Hematopoietic multipotent progenitor cell treated with erythropoietin and hydrocortisone succinate and interleukin-3 and kit ligand, for 4 days (in vitro differentiated cells): ENCODE measurements at regions not wholly inside any gene's neighbourhood (a gene's known extent, or its start where the extent isn't known, plus 50 kb on each side); places are given as distances from the start of the nearest gene placed in this dataset.
"Not testable (repeated sequence)": the region's sequence is repeated elsewhere in the genome, so short reads cannot be mapped to it uniquely, and the experiment has no call there.

Source experiments
- DNase-seq: peaks from one replicate; pipeline ENCODE4 v3.0.0-alpha.2; 2015

DNA sequence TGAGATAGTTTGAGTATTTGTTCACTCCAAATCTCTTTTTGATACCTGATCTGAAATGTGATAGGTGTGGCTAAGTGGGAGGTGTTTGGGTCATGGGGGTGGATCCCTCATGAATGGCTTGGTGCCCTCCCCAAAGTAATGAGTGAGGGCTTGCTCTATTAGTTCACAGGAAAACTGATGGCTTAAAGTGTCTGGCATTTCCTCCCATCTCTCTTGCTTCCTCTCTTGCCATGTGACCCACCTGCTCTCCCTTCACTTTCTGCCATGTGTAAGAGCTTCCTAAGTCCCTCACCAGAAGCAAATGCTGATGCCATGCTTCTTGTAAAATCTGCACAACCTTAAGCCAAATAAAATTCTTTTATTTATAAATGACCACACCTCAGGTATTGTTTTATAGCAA is 61.1 kb downstream of the MAD2L1 start:
- DNase-seq: no peak

- no peak for DNase-seq
Measured at GRCh38 chr4:120005076-120005475, 61.6 kb downstream of the MAD2L1 start.

DNA sequence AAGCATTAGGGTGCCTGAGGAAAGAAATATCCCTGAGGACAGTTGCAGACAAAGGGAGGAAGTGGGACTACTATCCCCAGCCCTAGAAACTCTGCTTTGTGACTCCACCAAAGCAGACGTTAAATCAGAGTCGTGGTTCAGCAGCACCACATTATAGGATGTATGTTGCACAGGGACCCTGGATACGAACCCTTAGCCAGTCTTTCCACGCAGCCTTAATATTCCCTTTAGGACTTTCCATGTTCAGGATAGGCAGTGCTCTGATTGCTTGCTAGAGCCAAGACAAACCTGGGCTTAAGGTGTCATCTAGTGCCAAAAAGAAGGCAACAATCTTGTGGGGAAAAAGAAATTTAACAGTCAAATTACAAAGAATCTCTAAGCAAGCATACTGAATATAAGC is 62.6 kb downstream of the MAD2L1 start:
- DNase-seq: no peak

DNA sequence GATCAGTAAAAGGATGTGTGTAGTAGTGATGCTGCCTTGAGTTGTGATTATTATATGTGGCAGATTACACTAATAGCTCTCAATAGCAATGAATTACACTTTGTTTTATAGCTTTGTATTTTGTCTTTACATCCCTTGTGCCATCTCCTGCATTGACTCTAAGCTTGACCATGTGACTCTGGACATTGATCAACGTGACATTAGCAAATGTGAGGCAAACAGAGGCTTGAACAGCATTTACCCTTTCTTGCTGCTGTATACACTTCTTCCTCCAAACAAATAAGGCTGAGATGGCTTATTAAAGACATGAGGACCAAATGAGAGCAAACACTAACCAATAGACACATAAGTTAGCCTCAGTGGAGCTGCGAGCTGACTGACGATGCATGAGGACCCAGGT is 63.5 kb downstream of the MAD2L1 start:
- DNase-seq: no peak

- no peak for DNase-seq
Measured at GRCh38 chr4:120001850-120002249, 64.8 kb downstream of the MAD2L1 start.

- no peak for DNase-seq
Measured at GRCh38 chr4:120000591-120001296, 65.9 kb downstream of the MAD2L1 start.

GRCh38 chr4:119996024-119996423 is 70.6 kb downstream of the MAD2L1 start:
- not testable (repeated sequence) for DNase-seq

- DNase-seq: no peak
Measured at GRCh38 chr4:119984996-119985395, 81.7 kb downstream of the MAD2L1 start.

DNA sequence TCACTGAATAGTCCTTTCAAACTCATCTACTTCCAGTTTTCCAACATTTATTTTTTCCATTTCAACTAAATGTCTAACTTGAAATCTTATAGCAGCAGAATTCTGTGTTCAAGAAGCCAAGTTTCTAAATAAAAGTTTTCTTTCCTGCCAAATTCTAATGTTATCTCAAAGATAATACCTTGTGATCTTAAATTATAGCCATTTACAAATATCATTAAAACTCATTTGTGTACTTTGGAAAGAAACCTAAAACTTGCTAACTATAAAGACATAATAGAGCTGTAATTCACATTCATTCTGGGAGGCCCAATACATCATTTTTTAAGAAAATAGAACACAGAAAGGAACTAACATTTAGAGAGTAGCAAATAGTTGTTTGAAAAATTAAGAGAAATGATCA is 83.9 kb downstream of the MAD2L1 start:
- no peak for DNase-seq

- DNase-seq: no peak
Measured at GRCh38 chr4:119980456-119980855, 86.2 kb downstream of the MAD2L1 start.

GRCh38 chr4:119977076-119977940 is 89.3 kb downstream of the MAD2L1 start:
- DNase-seq: no peak

- DNase-seq: no peak
Measured at GRCh38 chr4:119971431-119972084, 95.1 kb downstream of the MAD2L1 start.

GRCh38 chr4:119962631-119963030 is 104.0 kb downstream of the MAD2L1 start:
- no peak for DNase-seq

- no peak for DNase-seq
Measured at GRCh38 chr4:119958983-119959382, 107.7 kb downstream of the MAD2L1 start.

DNA sequence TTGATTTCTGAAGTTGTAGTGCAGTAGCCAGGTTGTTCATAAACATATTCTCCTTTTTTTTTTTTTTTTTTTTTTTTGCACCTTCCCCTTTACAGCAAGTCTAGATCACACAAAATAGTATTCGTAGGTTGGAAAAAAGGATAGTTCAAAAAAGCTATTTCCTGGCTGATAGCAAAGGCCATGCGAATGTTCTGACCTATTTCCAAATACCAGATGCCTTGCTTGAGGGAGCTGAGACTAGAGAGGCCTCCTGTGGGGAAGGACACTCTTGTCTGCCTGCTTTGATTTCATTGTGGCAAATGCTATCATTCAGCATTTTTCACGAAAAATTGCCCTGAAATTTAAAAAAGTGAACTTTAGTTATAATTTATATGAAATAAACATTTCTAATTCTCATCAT is 111.4 kb downstream of the MAD2L1 start:
- DNase-seq: no peak

GRCh38 chr4:119954487-119954886 is 112.2 kb downstream of the MAD2L1 start:
- not testable (repeated sequence) for DNase-seq

DNA sequence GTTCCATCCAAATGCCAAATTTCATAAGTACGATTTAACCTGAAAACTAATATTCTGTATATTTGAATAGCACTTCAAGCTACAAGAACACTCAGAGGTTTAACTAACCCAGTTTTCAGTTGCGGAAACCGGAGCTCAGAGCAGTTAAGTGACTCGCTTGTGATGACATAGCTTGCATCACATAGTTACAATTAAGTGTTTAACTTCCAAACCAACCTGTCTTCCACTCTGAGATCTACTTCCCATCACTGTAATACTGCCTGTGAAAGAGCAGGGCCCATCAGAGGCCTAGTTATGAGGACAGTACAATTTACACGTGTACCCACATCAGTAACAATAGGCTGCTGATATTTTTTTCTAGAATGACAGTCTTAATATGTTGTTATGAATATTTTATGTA is 120.3 kb downstream of the MAD2L1 start:
- no peak for DNase-seq

DNA sequence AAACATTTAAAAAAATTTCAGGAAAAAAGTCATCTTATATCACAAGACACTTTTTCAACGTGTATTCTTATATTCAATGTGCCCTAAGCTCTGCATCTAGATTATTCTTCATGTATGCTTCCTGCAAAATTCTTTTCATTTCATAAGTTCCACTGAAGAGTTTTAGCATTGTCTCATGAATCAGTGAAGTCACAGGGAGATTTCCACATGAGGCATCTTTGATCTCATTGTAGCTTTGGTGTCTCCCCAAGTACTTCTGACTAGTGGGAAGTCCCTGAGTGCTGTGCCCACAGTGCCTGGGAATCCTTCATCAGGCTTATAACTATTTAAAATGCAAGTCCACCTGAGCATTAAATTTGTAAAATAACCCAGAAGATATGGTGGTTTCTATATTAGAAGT is 123.8 kb downstream of the MAD2L1 start:
- no peak for DNase-seq

DNA sequence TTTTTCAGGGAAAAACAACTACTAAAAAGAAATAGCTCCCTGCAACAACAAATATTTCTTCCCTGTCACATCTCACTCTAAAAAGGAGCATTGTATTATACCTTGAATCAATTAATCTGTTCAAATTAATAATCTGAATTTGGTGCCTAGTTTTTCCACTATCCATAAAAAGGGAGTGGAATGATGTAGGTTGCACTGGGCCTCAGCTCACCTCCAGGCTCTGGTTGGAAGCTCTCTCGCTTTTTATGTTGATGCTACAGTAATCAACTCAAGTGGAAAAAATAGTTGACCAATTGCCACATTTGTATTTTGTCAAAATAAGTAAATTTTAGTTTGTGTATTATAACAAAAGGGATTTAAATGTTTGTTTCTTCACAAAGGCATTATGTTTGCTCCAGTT is 126.1 kb downstream of the MAD2L1 start:
- no peak for DNase-seq

DNA sequence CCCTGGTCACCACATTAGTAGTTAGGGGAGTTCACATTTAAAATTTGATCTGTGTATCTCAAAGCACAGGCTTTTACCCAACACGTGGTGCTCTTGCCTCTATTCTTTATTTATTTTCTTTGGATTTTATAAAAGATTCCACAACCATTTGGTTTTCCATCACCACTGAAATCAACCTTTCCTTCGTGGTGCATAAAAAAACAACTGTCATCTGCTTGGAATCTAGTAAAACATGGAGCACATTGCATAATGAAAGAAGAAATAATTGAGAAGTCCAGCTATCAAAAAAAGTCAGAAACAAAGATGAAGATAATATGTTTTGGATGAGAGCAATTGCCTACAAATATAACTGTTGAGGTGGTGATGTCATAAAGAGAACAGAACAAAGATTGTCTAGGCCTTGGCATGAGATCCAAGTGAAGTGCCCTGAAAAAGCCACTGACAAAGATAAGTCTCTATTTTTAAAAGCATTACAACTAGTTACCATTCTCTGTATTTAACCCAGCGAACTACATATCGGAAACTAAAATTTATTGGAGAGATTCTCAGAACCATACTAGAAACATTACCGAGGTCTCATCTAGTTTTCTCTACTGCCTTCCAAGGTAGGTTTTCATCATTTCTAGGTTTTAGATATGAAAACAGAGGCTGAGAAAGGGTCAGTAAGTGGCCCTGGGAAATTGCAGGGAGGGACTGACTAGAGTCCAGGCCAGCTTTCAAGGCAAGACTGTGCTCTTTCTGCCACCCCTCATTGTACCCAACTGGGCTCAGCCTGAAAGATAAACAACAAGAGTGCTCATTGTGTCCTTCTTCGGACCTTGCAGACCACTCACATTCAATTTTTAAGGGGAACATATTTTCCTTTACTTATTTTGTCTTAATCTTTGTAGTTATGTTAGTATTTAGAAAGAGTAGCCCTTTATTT is 127.3 kb downstream of the MAD2L1 start:
- DNase-seq: no peak

GRCh38 chr4:119937746-119938145 is 128.9 kb downstream of the MAD2L1 start:
- DNase-seq: no peak

GRCh38 chr4:119933606-119934005 is 133.0 kb downstream of the MAD2L1 start:
- no peak for DNase-seq

DNA sequence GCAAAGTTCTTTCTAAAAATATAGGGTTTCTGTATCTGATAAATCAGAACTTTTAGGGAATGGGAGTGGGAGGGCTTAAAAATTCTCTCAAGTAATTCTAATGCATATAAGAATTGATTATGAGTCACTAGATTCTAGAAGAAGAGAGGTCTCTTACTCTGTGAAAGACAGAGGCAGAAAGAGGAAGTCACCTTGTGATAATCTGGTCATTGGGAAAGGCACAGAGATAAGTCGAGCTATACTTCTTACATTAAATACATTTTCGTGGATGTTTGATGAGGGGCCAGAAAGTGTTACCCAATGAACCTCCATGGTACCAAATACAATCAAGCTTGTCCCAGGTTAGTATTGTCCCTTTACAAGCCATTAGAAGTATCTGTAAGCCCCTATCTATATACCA is 134.4 kb downstream of the MAD2L1 start:
- peak; percentile 4 for DNase-seq
